K562 (cell line): ENCODE measurements at regions not wholly inside any gene's neighbourhood (a gene's known extent, or its start where the extent isn't known, plus 50 kb on each side); places are given as distances from the start of the nearest gene placed in this dataset.

ENCODE experiments used
- ATAC-seq: fragments of 200-7000 bp; cut with Tn5 transposase; 3 replicates; pipeline ENCODE4 v1.9.1; 2020; ENCODE audit warnings: moderate library complexity
- BruUV-seq: library from RNA; stranded (reverse); fragments of 400-500 nt; replicated peaks from 2 replicates; lab custom pipeline; 2021; lab: Mats Ljungman, UMichigan
- CTCF ChIA-PET: fragments of 300-600 bp; formaldehyde crosslinking; extraction: SDS; loops from one replicate; lab custom pipeline; 2021; ENCODE audit warnings: low intra/inter-chr PET ratio; lab: Yijun Ruan, JAX
- POLR2A ChIA-PET: fragments of 300-600, 350-650 bp; sonication (Branson Sonifier 250); formaldehyde crosslinking; extraction: SDS; loops from one replicate; lab custom pipeline; 2021; ENCODE audit warnings: antibody characterized with exemption, inconsistent platforms; lab: Yijun Ruan, JAX
- DNase-seq, 4 experiments: peaks; one replicate each; pipeline versions ENCODE4 v3.0.0 to v3.0.0-alpha.2; 2011 to 2018; ENCODE audit warnings: low spot score in 3 of 4, mixed read lengths in 3 of 4; ENCODE audit errors: extremely low read depth in 1 of 4
- FAIRE-seq: peaks from 2 replicates; lab custom pipeline; 2011; peaks lifted over from hg19 to GRCh38; lab: Jason Lieb, UNC
- H2AFZ ChIP-seq: 2 replicates; pipeline ENCODE4 v1.6.0; 2011; ENCODE audit warnings: low read depth, low read length, control low read depth, inconsistent platforms
- H3K27ac ChIP-seq: fragments of 200-600 bp; 3 replicates; pipeline ENCODE4 v1.8.0; 2011; ENCODE audit warnings: low read depth, mild to moderate bottlenecking, control low read depth, inconsistent platforms, low read length, moderate library complexity, mixed read lengths; ENCODE audit errors: extremely low read depth
- H3K27me3 ChIP-seq, 2 experiments: fragments of 300-600 bp in 1 of 2; 2 replicates in 1 of 2; 3 replicates in 1 of 2; pipeline versions ENCODE4 v1.6.0 to v1.8.0; 2011; ENCODE audit warnings: inconsistent platforms in 2 of 2, low read length in 2 of 2, mild to moderate bottlenecking in 1 of 2, mixed read lengths in 1 of 2, moderate library complexity in 1 of 2; ENCODE audit not compliant: control insufficient read depth in 2 of 2, insufficient read depth in 2 of 2
- H3K36me3 ChIP-seq: fragments of 300-600 bp; 3 replicates; pipeline ENCODE4 v1.8.0; 2011; ENCODE audit warnings: mild to moderate bottlenecking, low read length, inconsistent platforms; ENCODE audit not compliant: control insufficient read depth, insufficient read depth
- H3K4me1 ChIP-seq, 2 experiments: fragments of 200-600 bp in 1 of 2; replicated peaks in 1 of 2; 2 replicates in 1 of 2; 3 replicates in 1 of 2; pipeline versions ENCODE4 v1.5.1 to v1.8.0; 2011; ENCODE audit warnings: inconsistent platforms in 2 of 2, low read length in 2 of 2, mild to moderate bottlenecking in 1 of 2, mixed read lengths in 1 of 2, moderate library complexity in 1 of 2; ENCODE audit not compliant: control insufficient read depth in 2 of 2, insufficient read depth in 2 of 2
- H3K4me2 ChIP-seq: 2 replicates; pipeline ENCODE4 v1.6.1; 2011; ENCODE audit warnings: low read length, control low read depth, inconsistent platforms, mixed read lengths; ENCODE audit not compliant: insufficient read depth
- H3K4me3 ChIP-seq: fragments of 200-600 bp; sonication (generic), shearing (Covaris generic); 2 replicates; pipeline ENCODE4 v1.5.1; 2016; ENCODE audit warnings: control low read depth, inconsistent platforms
- H3K79me2 ChIP-seq: fragments of 200-600 bp; 3 replicates; pipeline ENCODE4 v1.8.0; 2011; ENCODE audit warnings: low read length, inconsistent platforms; ENCODE audit not compliant: control insufficient read depth, insufficient read depth
- H3K9ac ChIP-seq, 2 experiments: 2 replicates each; pipeline versions ENCODE4 v1.6.0 to v1.6.1; 2011; ENCODE audit warnings: low read depth in 2 of 2, low read length in 2 of 2, control low read depth in 1 of 2, inconsistent platforms in 1 of 2, mild to moderate bottlenecking in 1 of 2, mixed read lengths in 1 of 2; ENCODE audit not compliant: insufficient read depth in 1 of 2
- H3K9me1 ChIP-seq: one replicate; pipeline ENCODE4 v1.6.0; 2011; ENCODE audit warnings: inconsistent platforms, mild to moderate bottlenecking, low read length, moderate library complexity; ENCODE audit not compliant: control insufficient read depth, insufficient read depth
- H3K9me3 ChIP-seq: replicated peaks from 2 replicates; pipeline ENCODE4 v1.5.1; 2011; ENCODE audit warnings: low read depth, low read length, inconsistent platforms; ENCODE audit not compliant: control insufficient read depth, insufficient read depth
- H4K20me1 ChIP-seq: replicated peaks from 2 replicates; pipeline ENCODE4 v1.6.1; 2011; ENCODE audit warnings: low read length, inconsistent platforms, mixed read lengths; ENCODE audit not compliant: control insufficient read depth, insufficient read depth
- CHAMP1 ChIP-seq: fragments of 450-650 bp; IDR thresholded peaks from 2 replicates; pipeline ENCODE4 v1.6.1; 2016; ENCODE audit warnings: mild to moderate bottlenecking
- FOXK2 ChIP-seq, 2 experiments: fragments of 450-650 bp; IDR thresholded peaks in 1 of 2; conservative IDR thresholded peaks in 1 of 2; 2 replicates each; pipeline ENCODE4 v1.6.1; 2016; ENCODE audit warnings: low read depth in 2 of 2, mild to moderate bottlenecking in 1 of 2
- HDAC1 ChIP-seq, 2 experiments: fragments of 450-650 bp; IDR thresholded peaks; 2 replicates each; pipeline ENCODE4 v1.6.1; 2016 to 2017; ENCODE audit warnings: inconsistent platforms in 1 of 2, mild to moderate bottlenecking in 1 of 2, moderate library complexity in 1 of 2
- HNRNPLL ChIP-seq: fragments of 200-400 bp; formaldehyde crosslinking; IDR thresholded peaks from 2 replicates; pipeline ENCODE4 v1.6.1; 2017; ENCODE audit warnings: low read length, low read depth, mild to moderate bottlenecking; ENCODE audit not compliant: poor library complexity, severe bottlenecking
- HOXB6 ChIP-seq: fragments of 250-450 bp; sonication (Bioruptor Pico); IDR thresholded peaks from 2 replicates; pipeline ENCODE4 v1.5.1; 2022; ENCODE audit warnings: mild to moderate bottlenecking, borderline replicate concordance
- NCOA1 ChIP-seq: fragments of 450-650 bp; IDR thresholded peaks from 2 replicates; pipeline ENCODE4 v1.6.1; 2016; ENCODE audit warnings: low read depth
- NCOR1 ChIP-seq: fragments of 450-650 bp; IDR thresholded peaks from 2 replicates; pipeline ENCODE4 v1.6.1; 2016; ENCODE audit warnings: mild to moderate bottlenecking, moderate library complexity
- PHB2 ChIP-seq: fragments of 450-650 bp; IDR thresholded peaks from 2 replicates; pipeline ENCODE4 v1.6.1; 2017; ENCODE audit warnings: low read depth
- POLR2B ChIP-seq: fragments of 450-650 bp; IDR thresholded peaks from 2 replicates; pipeline ENCODE4 v1.6.1; 2018; ENCODE audit warnings: low read depth; ENCODE audit not compliant: partially characterized antibody
- TSC22D4 ChIP-seq: fragments of 450-650 bp; IDR thresholded peaks from 2 replicates; pipeline ENCODE4 v1.6.1; 2016; ENCODE audit warnings: missing genetic modification characterization, missing biosample characterization, control low read depth
- ZNF3 ChIP-seq: fragments of 250-450 bp; sonication (Bioruptor Pico); IDR thresholded peaks from 2 replicates; pipeline ENCODE4 v1.5.0; 2021; ENCODE audit warnings: mild to moderate bottlenecking, moderate library complexity
- ZNF764 ChIP-seq: fragments of 250-450 bp; sonication (Bioruptor Pico); IDR thresholded peaks from 2 replicates; pipeline ENCODE4 v1.4.0; 2020; ENCODE audit warnings: low read depth, mild to moderate bottlenecking, moderate library complexity
- WGBS: fragments of 100-300 bp; shearing (Covaris generic); methylation state at CpG from one replicate; pipeline ENCODE4 v1.1.6; 2016; ENCODE audit warnings: low coverage, mixed read lengths; ENCODE audit not compliant: insufficient coverage; ENCODE audit errors: missing lambda C conversion rate; 5-methylcytosine and 5-hydroxymethylcytosine counted together
- in situ Hi-C: fragments of 300-500 bp; cut with MboI; formaldehyde crosslinking; loops from 4 replicates; pipeline ENCODE4 v1.15.0; 2018; ENCODE audit warnings: inconsistent platforms, mixed read lengths
- intact Hi-C: fragments of 100-400 bp; cut with micrococcal nuclease; formaldehyde crosslinking; loops from 2 replicates; pipeline ENCODE4 v1.14.2; 2022
- TF ChIP-seq, protein P1 (sequence below): sonication (generic); formaldehyde crosslinking; IDR thresholded peaks from 2 replicates; pipeline ENCODE4 v1.8.1; 2023; ENCODE audit warnings: mild to moderate bottlenecking, missing genetic modification reagents
- TF ChIP-seq, protein P2 (sequence below), 2 experiments: fragments of 450-650 bp; IDR thresholded peaks; 2 replicates each; pipeline ENCODE4 v1.6.1; 2018; ENCODE audit warnings: mild to moderate bottlenecking in 2 of 2, low read depth in 1 of 2; ENCODE audit not compliant: partially characterized antibody in 2 of 2

- Histone ChIP-seq H3K4me3 (no peak overlapping the region), H3K27ac (no peak overlapping the region), H3K9me3 (no peaks in the 10 kb centered on the region), H3K27me3 (no peaks in the 10 kb centered on the region), H3K4me1 (no peaks in the 10 kb centered on the region), H3K36me3 (no peaks in the 10 kb centered on the region), H3K4me2 (no peak overlapping the region), H3K9ac (no peak overlapping the region), H3K9me1 (no peaks in the 10 kb centered on the region), H3K79me2 (no peaks in the 10 kb centered on the region), H2AFZ (no peak overlapping the region), H4K20me1 (no peaks in the 10 kb centered on the region)
- BruUV-seq = no TSS peak
- DNase-seq = no peak
- ATAC-seq = no peak
- POLR2A ChIA-PET = interaction anchor here (0.5 to 0.6 kb wide), 2 partner anchors 956 to 1096 kb away, joined by 3 read pairs; no protein-coding TSS in a partner anchor
- intact Hi-C loops = no loop called here
- in situ Hi-C loops = no loop called here
- CTCF ChIA-PET = no interaction called here
- 5% methylated on average over 4 of the region's 4 CpGs for WGBS
- FAIRE-seq = no peak
- TF ChIP-seq TSC22D4 (tag) (no peak), HNRNPLL (no peak), FOXK2 (conservative IDR thresholded peaks at IDR 0.05 in 1 of 2, IDR thresholded peaks at IDR 0.05 in 1 of 2; ENCODE audit: low read depth in 2 of 2) (no peak), HOXB6 (CRISPR knock-in tag) (no peak), ZNF3 (CRISPR knock-in tag) (no peak), NCOR1 (no peak), PHB2 (no peak), POLR2B (no peak), NCOA1 (no peak), CHAMP1 (no peak), ZNF764 (no peak), HDAC1 (IDR thresholded peaks at IDR 0.05) (no peak)
- TF ChIP-seq, protein P1, sequence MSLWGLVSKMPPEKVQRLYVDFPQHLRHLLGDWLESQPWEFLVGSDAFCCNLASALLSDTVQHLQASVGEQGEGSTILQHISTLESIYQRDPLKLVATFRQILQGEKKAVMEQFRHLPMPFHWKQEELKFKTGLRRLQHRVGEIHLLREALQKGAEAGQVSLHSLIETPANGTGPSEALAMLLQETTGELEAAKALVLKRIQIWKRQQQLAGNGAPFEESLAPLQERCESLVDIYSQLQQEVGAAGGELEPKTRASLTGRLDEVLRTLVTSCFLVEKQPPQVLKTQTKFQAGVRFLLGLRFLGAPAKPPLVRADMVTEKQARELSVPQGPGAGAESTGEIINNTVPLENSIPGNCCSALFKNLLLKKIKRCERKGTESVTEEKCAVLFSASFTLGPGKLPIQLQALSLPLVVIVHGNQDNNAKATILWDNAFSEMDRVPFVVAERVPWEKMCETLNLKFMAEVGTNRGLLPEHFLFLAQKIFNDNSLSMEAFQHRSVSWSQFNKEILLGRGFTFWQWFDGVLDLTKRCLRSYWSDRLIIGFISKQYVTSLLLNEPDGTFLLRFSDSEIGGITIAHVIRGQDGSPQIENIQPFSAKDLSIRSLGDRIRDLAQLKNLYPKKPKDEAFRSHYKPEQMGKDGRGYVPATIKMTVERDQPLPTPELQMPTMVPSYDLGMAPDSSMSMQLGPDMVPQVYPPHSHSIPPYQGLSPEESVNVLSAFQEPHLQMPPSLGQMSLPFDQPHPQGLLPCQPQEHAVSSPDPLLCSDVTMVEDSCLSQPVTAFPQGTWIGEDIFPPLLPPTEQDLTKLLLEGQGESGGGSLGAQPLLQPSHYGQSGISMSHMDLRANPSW (CRISPR knock-in tag) = no peak
- TF ChIP-seq, protein P2, sequence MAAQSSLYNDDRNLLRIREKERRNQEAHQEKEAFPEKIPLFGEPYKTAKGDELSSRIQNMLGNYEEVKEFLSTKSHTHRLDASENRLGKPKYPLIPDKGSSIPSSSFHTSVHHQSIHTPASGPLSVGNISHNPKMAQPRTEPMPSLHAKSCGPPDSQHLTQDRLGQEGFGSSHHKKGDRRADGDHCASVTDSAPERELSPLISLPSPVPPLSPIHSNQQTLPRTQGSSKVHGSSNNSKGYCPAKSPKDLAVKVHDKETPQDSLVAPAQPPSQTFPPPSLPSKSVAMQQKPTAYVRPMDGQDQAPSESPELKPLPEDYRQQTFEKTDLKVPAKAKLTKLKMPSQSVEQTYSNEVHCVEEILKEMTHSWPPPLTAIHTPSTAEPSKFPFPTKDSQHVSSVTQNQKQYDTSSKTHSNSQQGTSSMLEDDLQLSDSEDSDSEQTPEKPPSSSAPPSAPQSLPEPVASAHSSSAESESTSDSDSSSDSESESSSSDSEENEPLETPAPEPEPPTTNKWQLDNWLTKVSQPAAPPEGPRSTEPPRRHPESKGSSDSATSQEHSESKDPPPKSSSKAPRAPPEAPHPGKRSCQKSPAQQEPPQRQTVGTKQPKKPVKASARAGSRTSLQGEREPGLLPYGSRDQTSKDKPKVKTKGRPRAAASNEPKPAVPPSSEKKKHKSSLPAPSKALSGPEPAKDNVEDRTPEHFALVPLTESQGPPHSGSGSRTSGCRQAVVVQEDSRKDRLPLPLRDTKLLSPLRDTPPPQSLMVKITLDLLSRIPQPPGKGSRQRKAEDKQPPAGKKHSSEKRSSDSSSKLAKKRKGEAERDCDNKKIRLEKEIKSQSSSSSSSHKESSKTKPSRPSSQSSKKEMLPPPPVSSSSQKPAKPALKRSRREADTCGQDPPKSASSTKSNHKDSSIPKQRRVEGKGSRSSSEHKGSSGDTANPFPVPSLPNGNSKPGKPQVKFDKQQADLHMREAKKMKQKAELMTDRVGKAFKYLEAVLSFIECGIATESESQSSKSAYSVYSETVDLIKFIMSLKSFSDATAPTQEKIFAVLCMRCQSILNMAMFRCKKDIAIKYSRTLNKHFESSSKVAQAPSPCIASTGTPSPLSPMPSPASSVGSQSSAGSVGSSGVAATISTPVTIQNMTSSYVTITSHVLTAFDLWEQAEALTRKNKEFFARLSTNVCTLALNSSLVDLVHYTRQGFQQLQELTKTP (IDR thresholded peaks at IDR 0.05; ENCODE audit: low read depth in 1 of 2, partially characterized antibody in 2 of 2) = no peak
Measured at GRCh38 chr12:59396919-59397318, 198.9 kb upstream of the SLC16A7 start.
